AG10803 (cell line): ENCODE measurements at regions not wholly inside any gene's neighbourhood (a gene's known extent, or its start where the extent isn't known, plus 50 kb on each side); places are given as distances from the start of the nearest gene placed in this dataset.
A peak's percentile ranks its signal among the peaks of the same experiment; 100 is the strongest.

ENCODE experiments used
- DNase-seq: peaks from one replicate; pipeline ENCODE4 v3.0.0; 2010; ENCODE audit warnings: low read depth
- H3K4me3 ChIP-seq: 2 replicates; pipeline ENCODE4 v1.5.1; 2011; ENCODE audit warnings: mild to moderate bottlenecking, low read length, control low read depth
- TF ChIP-seq, protein P1 (sequence below): conservative IDR thresholded peaks from 2 replicates; pipeline ENCODE4 v1.5.1; 2011; ENCODE audit warnings: mild to moderate bottlenecking, low read length, control low read depth, inconsistent platforms

DNA sequence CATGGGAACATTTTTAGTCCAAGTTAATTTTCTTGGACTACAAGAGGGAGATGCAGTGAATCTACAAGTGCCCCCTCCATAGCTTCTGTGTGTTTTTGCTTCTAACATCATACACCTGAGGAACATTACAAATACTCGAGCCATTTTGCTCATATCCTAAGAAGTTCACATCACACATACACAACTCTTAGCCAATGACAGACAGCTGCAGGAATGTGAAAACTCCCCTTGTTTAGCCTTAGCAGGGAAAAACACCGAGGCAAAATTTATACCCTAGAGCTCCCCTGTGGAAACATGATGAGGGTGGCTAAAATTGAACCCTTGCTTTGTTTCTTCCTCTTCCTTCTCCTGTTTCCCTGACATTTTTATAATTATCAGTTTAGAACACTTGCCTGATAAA is 928.3 kb upstream of the NRXN1 start:
- H3K4me3 ChIP-seq = no peak overlapping the region
- TF ChIP-seq, protein P1, sequence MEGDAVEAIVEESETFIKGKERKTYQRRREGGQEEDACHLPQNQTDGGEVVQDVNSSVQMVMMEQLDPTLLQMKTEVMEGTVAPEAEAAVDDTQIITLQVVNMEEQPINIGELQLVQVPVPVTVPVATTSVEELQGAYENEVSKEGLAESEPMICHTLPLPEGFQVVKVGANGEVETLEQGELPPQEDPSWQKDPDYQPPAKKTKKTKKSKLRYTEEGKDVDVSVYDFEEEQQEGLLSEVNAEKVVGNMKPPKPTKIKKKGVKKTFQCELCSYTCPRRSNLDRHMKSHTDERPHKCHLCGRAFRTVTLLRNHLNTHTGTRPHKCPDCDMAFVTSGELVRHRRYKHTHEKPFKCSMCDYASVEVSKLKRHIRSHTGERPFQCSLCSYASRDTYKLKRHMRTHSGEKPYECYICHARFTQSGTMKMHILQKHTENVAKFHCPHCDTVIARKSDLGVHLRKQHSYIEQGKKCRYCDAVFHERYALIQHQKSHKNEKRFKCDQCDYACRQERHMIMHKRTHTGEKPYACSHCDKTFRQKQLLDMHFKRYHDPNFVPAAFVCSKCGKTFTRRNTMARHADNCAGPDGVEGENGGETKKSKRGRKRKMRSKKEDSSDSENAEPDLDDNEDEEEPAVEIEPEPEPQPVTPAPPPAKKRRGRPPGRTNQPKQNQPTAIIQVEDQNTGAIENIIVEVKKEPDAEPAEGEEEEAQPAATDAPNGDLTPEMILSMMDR = no peak
- DNase-seq = no peak

DNA sequence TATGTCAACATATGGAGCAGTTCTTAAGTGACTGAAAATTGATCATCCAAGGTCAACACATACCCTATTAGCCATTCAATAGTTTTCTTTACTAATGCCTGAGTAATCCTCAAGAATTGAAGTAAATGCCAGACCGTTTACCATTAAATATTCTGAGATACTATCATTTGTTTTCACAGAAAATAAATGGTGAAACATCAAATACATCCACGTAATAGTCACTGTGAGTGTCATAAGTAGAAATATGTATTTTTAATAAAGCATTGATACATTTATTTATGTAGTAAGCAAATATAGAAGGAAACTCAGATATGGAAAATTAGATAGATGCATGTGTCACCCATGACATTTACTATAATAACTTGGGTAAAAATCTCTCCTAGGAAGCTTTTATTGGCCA is 927.8 kb upstream of the NRXN1 start:
- TF ChIP-seq, protein P1 = no peak
- DNase-seq = no peak
- H3K4me3 ChIP-seq = no peak overlapping the region

DNA sequence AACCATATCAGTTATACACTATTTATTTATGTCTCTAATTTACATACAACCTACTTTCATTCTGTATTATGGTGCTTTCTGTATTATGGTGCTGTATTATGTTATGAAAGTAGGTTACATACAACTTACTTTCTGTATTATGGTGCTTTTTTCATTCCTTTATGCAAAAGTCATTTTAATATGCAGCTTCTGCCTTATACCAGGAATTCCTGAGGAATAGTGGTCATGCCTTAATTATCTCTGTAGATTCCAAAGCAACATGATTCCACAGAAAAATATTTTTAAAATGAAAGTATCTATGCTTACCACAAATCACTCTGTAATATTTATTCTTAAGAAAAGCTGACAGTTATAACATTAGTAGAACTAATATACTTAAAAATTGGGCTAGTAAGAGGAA is 922.0 kb upstream of the NRXN1 start:
- no peak overlapping the region for H3K4me3 ChIP-seq
- peak; percentile 48 for DNase-seq
- TF ChIP-seq, protein P1 = no peak

DNA sequence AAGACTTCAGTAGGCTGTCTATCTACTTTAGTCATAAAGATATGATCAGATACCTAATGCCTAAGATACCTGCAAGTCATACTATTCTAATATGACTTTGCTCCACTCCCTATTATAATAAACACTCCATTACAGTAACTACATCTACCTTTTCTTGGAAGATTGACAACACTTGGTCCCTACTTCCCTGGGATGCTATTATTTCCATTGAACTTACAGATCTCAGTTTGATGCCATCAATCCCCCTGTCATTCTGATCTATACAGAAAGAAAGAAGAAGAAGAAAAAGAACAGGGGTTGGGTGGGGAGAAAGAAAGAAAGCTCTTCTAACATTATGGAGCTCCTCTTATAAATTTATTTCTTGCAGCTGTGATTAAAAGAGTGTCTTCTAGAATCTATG is 889.1 kb upstream of the NRXN1 start:
- DNase-seq = no peak

DNA sequence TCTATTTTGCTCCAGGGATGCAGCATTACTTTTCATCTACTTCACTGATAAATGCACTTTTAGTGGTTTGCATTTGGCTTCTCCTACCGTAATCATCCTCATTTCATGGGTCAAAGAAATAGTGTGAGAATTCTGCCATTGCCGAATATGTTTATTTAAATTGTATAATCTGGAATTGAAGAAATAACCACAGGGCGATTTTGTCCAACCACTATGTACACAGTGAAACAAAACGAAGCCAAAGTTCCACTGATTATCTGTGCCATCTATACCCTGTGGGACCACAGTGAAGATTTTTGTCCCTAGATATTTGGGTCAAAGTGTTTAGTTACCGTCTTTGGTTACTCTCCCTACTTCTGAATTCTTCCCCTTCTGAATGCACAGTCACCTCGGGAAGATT is 888.6 kb upstream of the NRXN1 start:
- TF ChIP-seq, protein P1 = no peak
- no peak for DNase-seq
- H3K4me3 ChIP-seq = no peak overlapping the region

More for the DNA sequence above, 889.1 kb upstream of the NRXN1 start:
- no peak overlapping the region for H3K4me3 ChIP-seq
- TF ChIP-seq, protein P1 = no peak

DNA sequence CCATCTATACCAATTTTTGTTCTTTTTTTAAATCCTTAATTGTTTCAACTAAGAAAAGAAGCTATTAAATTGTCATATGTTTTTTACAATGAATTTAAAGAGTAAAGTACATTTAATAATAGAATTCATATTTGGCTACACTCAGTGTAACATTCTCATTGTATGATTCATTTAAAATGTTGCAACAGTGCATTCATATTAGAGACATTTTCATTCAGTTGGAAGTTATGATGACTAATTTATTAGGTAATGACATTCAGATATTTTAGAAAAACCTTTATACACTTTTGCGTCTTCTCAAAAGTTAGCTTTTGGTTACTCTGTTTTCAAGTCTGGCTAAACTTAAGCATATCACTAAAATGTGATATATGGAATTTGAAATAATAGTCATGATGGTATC is 887.5 kb upstream of the NRXN1 start:
- DNase-seq = peak; percentile 26
- TF ChIP-seq, protein P1 = no peak
- no peak overlapping the region for H3K4me3 ChIP-seq

DNA sequence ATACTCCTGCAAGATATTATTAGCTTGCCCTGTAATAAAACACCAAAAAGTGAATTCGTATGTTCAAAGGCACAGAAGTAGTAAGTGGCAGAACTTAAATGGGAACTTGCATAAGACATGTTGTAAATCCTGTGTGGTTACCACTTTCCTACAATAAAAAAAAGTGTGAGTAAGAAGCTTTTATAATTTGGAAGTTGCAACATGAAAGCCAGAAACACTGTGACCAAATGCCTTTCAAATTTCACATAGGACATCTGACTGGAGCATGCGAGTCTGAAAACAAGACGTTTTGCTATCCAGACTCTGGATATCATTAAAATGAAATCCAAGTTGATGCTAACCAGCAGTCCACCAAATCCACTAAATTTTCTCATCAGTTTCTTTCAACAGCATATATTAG is 886.2 kb upstream of the NRXN1 start:
- H3K4me3 ChIP-seq = no peak overlapping the region
- TF ChIP-seq, protein P1 = no peak
- DNase-seq = peak; percentile 80
